HG03159 (cell line): ENCODE measurements at regions not wholly inside any gene's neighbourhood (a gene's known extent, or its start where the extent isn't known, plus 50 kb on each side); places are given as distances from the start of the nearest gene placed in this dataset.

Experiments used
- ATAC-seq: cut with Tn5 transposase; IDR thresholded peaks from one replicate; pipeline ENCODE4 v1.9.1; 2021; ENCODE audit warnings: mild to moderate bottlenecking, moderate library complexity; ENCODE audit not compliant: unreplicated experiment

- peak; percentile 89 for ATAC-seq
These were observed 262.3 kb downstream of the POU4F1 start for GRCh38 chr13:78341032-78341431.

GRCh38 chr13:78339927-78340326 is 263.4 kb downstream of the POU4F1 start:
- no peak for ATAC-seq

- ATAC-seq, result no peak
These were observed 269.3 kb downstream of the POU4F1 start for GRCh38 chr13:78334059-78334458.

GRCh38 chr13:78326633-78327032 is 276.7 kb downstream of the POU4F1 start:
- no peak for ATAC-seq

- ATAC-seq, result no peak
These were observed 277.8 kb downstream of the POU4F1 start for GRCh38 chr13:78325585-78325984.

DNA sequence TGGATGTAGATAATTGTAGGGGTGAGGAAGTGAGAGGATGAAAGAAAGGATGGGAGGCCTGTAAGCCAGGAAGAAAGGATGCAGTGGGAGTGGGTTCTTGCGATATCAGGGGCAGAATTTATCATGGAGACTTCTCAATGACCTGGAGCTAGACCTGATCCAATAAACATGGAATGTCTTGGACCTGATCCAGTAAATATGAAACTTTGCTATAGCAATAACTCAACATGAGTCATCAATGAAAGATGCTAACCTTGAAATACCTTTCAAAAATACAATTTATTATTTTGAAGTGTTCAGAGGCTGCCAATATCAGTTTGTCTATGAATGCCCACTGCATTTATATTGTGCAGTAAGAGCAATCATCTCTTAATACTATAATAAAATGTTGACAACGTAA is 279.5 kb downstream of the POU4F1 start:
- ATAC-seq, result no peak

- no peak for ATAC-seq
These were observed 280.3 kb downstream of the POU4F1 start for GRCh38 chr13:78323040-78323439.

GRCh38 chr13:78319101-78319627 is 284.2 kb downstream of the POU4F1 start:
- no peak for ATAC-seq

DNA sequence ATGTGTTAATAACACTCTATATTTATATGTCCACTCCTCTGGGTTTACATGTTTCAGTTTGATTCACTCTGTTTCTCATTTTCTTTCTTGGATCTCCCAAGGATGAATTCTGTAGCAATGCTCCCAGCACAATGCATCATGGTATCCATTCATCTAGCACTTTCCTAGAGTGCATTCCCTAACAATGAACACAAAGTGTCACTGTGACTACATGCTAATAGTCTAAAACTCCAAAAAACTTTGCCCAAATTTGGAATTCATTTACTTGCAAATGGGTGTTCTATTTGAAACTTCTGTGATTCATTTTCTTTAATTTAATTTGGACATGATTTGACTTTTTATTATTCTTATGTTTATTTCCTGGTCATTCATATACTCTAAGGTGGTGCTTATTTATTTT is 286.3 kb downstream of the POU4F1 start:
- ATAC-seq, result no peak

DNA sequence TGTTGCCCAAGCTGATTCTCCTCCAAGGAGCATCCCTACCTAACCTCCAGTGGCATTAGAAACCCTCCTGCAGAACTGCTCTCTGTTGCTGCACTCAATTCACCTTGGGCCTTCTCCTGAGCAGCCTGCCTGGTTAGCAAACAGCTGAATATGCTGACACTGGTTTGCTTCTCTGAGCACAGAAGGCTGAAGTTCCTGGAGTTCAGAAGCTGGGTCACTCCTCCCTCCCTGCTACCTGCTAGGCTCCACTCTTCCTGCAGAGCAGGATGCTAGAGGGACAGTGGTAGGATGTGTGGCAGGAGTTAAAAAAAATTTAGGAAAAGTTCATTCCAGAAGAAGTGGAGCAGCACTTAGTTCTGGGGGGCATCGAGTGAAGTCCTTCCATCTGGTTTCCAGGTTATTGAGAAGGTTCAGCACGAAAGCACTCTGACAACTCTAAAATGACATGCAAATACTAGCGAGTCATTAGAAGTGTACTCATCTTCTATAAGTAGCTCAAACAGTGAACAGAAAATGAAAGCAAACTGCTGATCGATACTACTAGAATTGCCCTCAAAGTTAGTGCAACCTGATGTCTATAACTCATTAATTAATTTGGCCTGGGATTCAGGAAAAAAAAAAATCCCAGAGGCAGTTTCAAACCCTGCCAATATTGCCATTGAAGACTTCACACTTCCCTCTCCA is 293.7 kb downstream of the POU4F1 start:
- peak; percentile 74 for ATAC-seq

DNA sequence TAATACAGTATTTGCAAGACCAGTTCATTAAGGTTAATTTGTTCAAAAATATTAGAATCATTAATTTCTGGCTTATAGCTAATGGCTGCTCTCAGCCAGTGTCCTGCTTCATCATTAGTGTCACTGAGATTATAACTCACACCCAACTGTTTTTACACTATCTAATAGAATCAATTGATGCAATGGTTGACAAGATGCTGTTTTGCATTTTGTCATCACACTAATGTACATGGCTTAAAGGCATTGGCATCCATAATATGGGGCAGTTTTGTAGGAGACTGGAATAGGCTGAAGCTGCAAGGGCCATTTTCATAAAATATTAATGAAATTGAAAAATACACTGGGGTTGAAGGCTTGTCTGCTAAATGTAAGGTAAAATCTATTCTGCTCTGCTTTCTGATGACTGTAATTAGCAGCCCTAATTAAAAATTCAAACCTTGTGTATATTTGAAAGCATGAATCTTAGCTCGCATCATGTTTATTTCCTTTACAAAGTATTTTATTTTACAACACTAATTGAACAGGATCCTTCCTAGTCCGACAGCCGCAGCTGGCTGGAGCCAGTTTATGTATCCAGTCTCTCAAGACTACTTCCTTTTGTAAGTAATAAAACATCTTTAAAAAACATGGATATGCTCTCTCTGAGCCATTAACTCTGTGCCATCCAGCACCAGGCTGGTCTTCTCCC is 296.7 kb downstream of the POU4F1 start:
- ATAC-seq, result no peak

- ATAC-seq, result no peak
These were observed 298.2 kb downstream of the POU4F1 start for GRCh38 chr13:78305171-78305570.

DNA sequence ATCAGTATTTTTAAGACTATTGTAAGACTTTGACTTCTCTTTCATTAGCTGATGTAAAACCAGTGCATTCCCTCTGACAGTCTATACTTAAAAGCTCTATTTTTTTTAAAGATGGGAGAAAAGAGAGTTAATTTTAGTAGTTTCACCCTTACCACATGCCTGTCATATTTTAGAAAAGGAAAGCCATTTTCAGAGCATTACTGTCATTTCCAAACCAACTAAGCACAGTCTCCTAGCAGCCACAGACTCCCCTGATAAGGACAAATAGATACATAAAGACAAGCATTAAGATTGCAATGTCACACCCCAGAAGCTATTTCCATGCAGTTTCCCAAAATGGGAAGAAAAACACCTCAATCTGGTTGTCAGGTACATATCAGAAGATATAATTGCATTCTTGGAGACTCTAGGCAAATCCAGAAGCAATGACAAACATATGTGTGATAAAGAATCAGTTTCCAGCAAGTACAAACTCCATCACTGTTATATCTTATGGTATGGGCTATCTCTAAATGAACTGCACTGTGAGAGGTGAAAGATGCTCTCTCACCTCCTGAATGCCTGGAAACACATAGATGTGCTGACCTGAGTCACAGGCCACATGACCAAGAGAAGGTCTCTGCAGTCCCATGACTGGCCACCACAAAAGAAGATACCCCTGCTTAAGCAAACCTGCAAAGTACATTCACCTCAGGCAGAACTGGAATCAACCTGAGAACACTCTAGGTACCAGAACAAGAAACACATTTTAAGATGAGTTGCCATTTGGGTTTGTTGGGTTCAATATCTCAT is 303.3 kb downstream of the POU4F1 start:
- peak; percentile 70 for ATAC-seq

DNA sequence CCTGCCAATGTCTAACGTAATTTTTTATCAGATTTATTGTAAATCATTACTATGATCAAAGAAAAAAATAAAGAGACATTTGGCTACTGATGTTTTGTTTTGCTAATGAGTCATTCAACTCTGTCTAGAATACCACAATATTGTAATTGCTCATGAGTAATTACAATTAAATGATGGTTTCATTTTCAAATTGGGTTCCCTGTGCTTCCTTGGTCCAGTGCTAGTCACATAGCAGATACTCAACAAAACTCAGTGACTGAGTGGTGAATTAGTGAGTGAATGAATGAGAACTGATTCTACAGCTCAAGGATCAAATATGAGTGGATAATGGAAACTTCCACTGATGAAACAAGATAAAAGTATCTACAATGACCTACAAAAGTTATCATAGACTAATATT is 304.7 kb downstream of the POU4F1 start:
- ATAC-seq, result no peak

GRCh38 chr13:78286748-78287147 is 316.6 kb downstream of the POU4F1 start:
- no peak for ATAC-seq

GRCh38 chr13:78265098-78265497 is 338.3 kb downstream of the POU4F1 start:
- no peak for ATAC-seq

- no peak for ATAC-seq
These were observed 339.7 kb upstream of the EDNRB start for GRCh38 chr13:78258304-78258703.

GRCh38 chr13:78256484-78256883 is 337.9 kb upstream of the EDNRB start:
- no peak for ATAC-seq

GRCh38 chr13:78254113-78254512 is 335.5 kb upstream of the EDNRB start:
- ATAC-seq, result no peak

GRCh38 chr13:78247362-78247761 is 328.7 kb upstream of the EDNRB start:
- no peak for ATAC-seq

DNA sequence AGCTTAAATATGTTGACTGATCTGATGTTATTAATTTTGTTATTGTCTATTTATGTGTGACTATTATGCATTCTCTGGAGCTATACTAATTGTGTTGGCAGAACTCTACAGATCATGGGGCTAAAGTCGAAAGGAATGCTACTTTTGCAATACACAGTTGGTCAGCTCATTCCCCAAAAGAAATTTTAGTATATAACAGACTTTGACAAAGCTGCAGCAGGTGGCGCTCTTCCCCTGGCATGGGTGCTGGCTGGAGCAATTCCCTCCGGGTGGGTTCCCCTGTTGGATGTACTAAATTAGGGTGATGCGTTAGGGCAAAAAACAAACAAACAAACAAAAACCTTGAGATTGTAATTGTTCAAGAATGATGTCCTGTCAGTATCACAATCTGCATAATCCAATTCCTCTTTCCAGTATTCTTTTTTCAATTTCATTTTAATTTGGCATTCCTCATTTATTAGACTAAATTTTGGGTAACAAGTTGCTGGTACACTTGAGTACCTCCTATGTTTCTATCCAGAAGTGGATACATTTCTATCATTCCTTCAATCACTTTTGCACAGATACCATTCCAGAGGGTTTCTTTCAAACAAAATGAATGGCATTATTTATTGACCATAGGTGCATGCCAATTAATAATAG is 322.8 kb upstream of the EDNRB start:
- ATAC-seq, result peak; percentile 73
